Caco-2 (cell line): ENCODE measurements at regions not wholly inside any gene's neighbourhood (a gene's known extent, or its start where the extent isn't known, plus 50 kb on each side); places are given as distances from the start of the nearest gene placed in this dataset.

Experiments used
- BruUV-seq: library from RNA; stranded (reverse); fragments of 400-500 nt; replicated peaks from 2 replicates; lab custom pipeline; 2021; lab: Mats Ljungman, UMichigan
- CTCF ChIA-PET: fragments of 300-600 bp; sonication (Branson Sonifier 250); formaldehyde crosslinking; loops from one replicate; lab custom pipeline; 2022; ENCODE audit warnings: antibody characterized with exemption; lab: Charles Lee
- POLR2A ChIA-PET: fragments of 300-600 bp; sonication (Branson Sonifier 250); formaldehyde crosslinking; loops from one replicate; lab custom pipeline; 2022; ENCODE audit warnings: antibody characterized with exemption; lab: Charles Lee
- DNase-seq, 2 experiments: peaks; one replicate each; pipeline versions ENCODE4 v3.0.0 to v3.0.0-alpha.2; 2020 to 2022
- H3K27me3 ChIP-seq: replicated peaks from 2 replicates; pipeline ENCODE4 v1.6.0; 2011; ENCODE audit warnings: low read length; ENCODE audit not compliant: control insufficient read depth, insufficient read depth
- H3K36me3 ChIP-seq: 2 replicates; pipeline ENCODE4 v1.5.1; 2011; ENCODE audit warnings: low read length; ENCODE audit not compliant: control insufficient read depth, insufficient read depth
- H3K4me1 ChIP-seq: fragments of 250-450 bp; sonication (Bioruptor Pico); 2 replicates; pipeline ENCODE4 v1.5.1; 2020; ENCODE audit warnings: mild to moderate bottlenecking
- H3K4me3 ChIP-seq: 2 replicates; pipeline ENCODE4 v1.5.1; 2011; ENCODE audit warnings: low read depth, mild to moderate bottlenecking, control low read depth, low read length
- H3K9me3 ChIP-seq: fragments of 250-450 bp; sonication (Bioruptor Pico); 2 replicates; pipeline ENCODE4 v1.5.1; 2020; ENCODE audit warnings: mild to moderate bottlenecking, moderate library complexity
- H3K27ac Mint-ChIP-seq: one replicate; pipeline ENCODE4 v1.8.0; 2022; ENCODE audit warnings: mixed read lengths; ENCODE audit not compliant: unreplicated experiment
- H3K27me3 Mint-ChIP-seq: one replicate; pipeline ENCODE4 v1.8.0; 2022; ENCODE audit warnings: mixed read lengths; ENCODE audit not compliant: insufficient read depth, unreplicated experiment
- H3K36me3 Mint-ChIP-seq: one replicate; pipeline ENCODE4 v1.8.0; 2022; ENCODE audit warnings: mild to moderate bottlenecking, mixed read lengths; ENCODE audit not compliant: insufficient read depth, unreplicated experiment
- H3K4me1 Mint-ChIP-seq: one replicate; pipeline ENCODE4 v1.8.0; 2022; ENCODE audit warnings: low read depth, mixed read lengths; ENCODE audit not compliant: unreplicated experiment
- H3K4me3 Mint-ChIP-seq: one replicate; pipeline ENCODE4 v1.8.0; 2022; ENCODE audit warnings: mild to moderate bottlenecking, moderate library complexity, mixed read lengths; ENCODE audit not compliant: unreplicated experiment
- H3K9me3 Mint-ChIP-seq: one replicate; pipeline ENCODE4 v1.8.0; 2022; ENCODE audit warnings: mixed read lengths; ENCODE audit not compliant: unreplicated experiment
- intact Hi-C: fragments of 100-400 bp; cut with micrococcal nuclease; formaldehyde crosslinking; loops from one replicate; pipeline ENCODE4 v1.10.0; 2022; ENCODE audit not compliant: unreplicated experiment
- TF ChIP-seq, protein P1 (sequence below), 2 experiments: fragments of 200-600 bp in 1 of 2; IDR thresholded peaks; 1 replicate in 1 of 2; 2 replicates in 1 of 2; pipeline versions ENCODE4 v1.5.1 to v1.8.0; 2011 to 2022; ENCODE audit warnings: antibody characterized with exemption in 1 of 2, control low read depth in 1 of 2, inconsistent platforms in 1 of 2, low read depth in 1 of 2, low read length in 1 of 2, mild to moderate bottlenecking in 1 of 2, moderate library complexity in 1 of 2; ENCODE audit not compliant: insufficient read depth in 1 of 2, severe bottlenecking in 1 of 2, unreplicated experiment in 1 of 2

- Mint-ChIP-seq H3K4me3 (no peak overlapping the region), H3K9me3 (no peaks in the 10 kb centered on the region), H3K36me3 (no peaks in the 10 kb centered on the region), H3K27ac (no peak overlapping the region), H3K27me3 (peaks cover 5% of the 10 kb centered on the region), H3K4me1 (peaks cover 3% of the 10 kb centered on the region)
- H3K9me3 ChIP-seq, result no peaks in the 10 kb centered on the region
- ChIA-PET CTCF (no interaction called here), POLR2A (no interaction called here)
- no peaks in the 10 kb centered on the region for H3K4me1 ChIP-seq
- H3K4me3 ChIP-seq, result no peak overlapping the region
- no peaks in the 10 kb centered on the region for H3K36me3 ChIP-seq
- no peaks in the 10 kb centered on the region for H3K27me3 ChIP-seq
- intact Hi-C loops, result no loop called here
- BruUV-seq, result no TSS peak
- DNase-seq, result no peak
- TF ChIP-seq, protein P1, sequence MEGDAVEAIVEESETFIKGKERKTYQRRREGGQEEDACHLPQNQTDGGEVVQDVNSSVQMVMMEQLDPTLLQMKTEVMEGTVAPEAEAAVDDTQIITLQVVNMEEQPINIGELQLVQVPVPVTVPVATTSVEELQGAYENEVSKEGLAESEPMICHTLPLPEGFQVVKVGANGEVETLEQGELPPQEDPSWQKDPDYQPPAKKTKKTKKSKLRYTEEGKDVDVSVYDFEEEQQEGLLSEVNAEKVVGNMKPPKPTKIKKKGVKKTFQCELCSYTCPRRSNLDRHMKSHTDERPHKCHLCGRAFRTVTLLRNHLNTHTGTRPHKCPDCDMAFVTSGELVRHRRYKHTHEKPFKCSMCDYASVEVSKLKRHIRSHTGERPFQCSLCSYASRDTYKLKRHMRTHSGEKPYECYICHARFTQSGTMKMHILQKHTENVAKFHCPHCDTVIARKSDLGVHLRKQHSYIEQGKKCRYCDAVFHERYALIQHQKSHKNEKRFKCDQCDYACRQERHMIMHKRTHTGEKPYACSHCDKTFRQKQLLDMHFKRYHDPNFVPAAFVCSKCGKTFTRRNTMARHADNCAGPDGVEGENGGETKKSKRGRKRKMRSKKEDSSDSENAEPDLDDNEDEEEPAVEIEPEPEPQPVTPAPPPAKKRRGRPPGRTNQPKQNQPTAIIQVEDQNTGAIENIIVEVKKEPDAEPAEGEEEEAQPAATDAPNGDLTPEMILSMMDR (IDR thresholded peaks at IDR 0.05; ENCODE audit: insufficient read depth in 1 of 2, low read depth in 1 of 2, low read length in 1 of 2, severe bottlenecking in 1 of 2, unreplicated experiment in 1 of 2), result no peak
Observed at GRCh38 chr3:59605944-59606534, 556.2 kb upstream of the CFAP20DC start.

DNA sequence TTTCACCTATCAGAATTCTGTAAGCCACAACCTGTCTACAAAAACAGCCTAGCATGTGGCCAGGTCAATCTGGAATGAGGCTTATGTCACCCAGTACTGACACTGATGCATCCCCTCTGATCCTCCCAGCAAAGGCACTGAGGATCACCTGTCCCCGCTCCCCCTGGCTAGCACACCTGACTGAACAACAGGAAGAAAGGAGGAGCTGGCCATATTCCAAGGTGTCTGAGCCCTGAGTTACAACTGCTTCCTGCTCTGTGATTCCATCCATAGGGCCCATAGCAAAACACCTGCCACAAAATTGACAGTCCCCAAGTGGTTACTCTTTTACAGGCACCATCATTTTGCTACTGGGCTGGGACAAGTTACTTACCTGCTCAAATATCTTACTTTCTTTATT lies 555.5 kb upstream of the CFAP20DC start:
- Mint-ChIP-seq H3K4me3 (no peak overlapping the region), H3K27me3 (peaks cover 5% of the 10 kb centered on the region), H3K27ac (no peak overlapping the region), H3K9me3 (no peaks in the 10 kb centered on the region), H3K36me3 (no peaks in the 10 kb centered on the region), H3K4me1 (no peaks in the 10 kb centered on the region)
- BruUV-seq, result no TSS peak
- no peak for DNase-seq
- intact Hi-C loops, result no loop called here
- H3K36me3 ChIP-seq, result no peaks in the 10 kb centered on the region
- H3K27me3 ChIP-seq, result no peaks in the 10 kb centered on the region
- POLR2A ChIA-PET, result no interaction called here
- no peaks in the 10 kb centered on the region for H3K4me1 ChIP-seq
- H3K4me3 ChIP-seq, result no peak overlapping the region
- CTCF ChIA-PET, result no interaction called here
- no peaks in the 10 kb centered on the region for H3K9me3 ChIP-seq
- TF ChIP-seq, protein P1 (IDR thresholded peaks at IDR 0.05; ENCODE audit: insufficient read depth in 1 of 2, low read depth in 1 of 2, low read length in 1 of 2, severe bottlenecking in 1 of 2, unreplicated experiment in 1 of 2), result no peak

DNA sequence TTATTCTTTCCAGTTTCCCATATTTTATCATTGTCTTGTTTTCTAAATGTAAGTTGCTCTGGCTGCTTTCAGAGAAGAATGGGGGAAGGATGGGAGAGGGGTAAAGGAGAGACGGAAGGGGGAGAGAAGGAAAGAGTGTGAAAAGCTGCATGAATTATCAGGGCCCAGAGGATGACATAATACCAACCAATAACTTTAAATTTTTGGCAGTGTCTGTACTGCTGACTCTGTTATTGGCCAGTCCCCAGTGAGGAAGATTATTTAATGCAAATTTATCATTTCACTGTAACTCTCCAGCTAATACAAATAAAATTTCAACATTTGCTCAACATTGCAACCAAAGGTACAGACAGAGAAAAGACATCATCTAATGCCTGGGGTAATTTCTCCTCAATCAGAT lies 551.7 kb upstream of the CFAP20DC start:
- ChIA-PET CTCF (no interaction called here), POLR2A (no interaction called here)
- Histone ChIP-seq H3K4me3 (no peak overlapping the region), H3K4me1 (no peaks in the 10 kb centered on the region), H3K36me3 (no peaks in the 10 kb centered on the region), H3K27me3 (no peaks in the 10 kb centered on the region), H3K9me3 (no peaks in the 10 kb centered on the region)
- Mint-ChIP-seq H3K36me3 (no peaks in the 10 kb centered on the region), H3K4me3 (no peak overlapping the region), H3K4me1 (no peaks in the 10 kb centered on the region), H3K27ac (no peak overlapping the region), H3K9me3 (no peaks in the 10 kb centered on the region), H3K27me3 (peaks cover 12% of the 10 kb centered on the region)
- intact Hi-C loops, result no loop called here
- no peak for DNase-seq
- BruUV-seq, result no TSS peak
- TF ChIP-seq, protein P1 (IDR thresholded peaks at IDR 0.05; ENCODE audit: insufficient read depth in 1 of 2, low read depth in 1 of 2, low read length in 1 of 2, severe bottlenecking in 1 of 2, unreplicated experiment in 1 of 2), result no peak
